ENCODE measurements at regions not wholly inside any gene's neighbourhood (a gene's known extent, or its start where the extent isn't known, plus 50 kb on each side); places are given as distances from the start of the nearest gene placed in this dataset.
"Not testable (repeated sequence)": the region's sequence is repeated elsewhere in the genome, so short reads cannot be mapped to it uniquely, and the experiment has no call there.

DNA sequence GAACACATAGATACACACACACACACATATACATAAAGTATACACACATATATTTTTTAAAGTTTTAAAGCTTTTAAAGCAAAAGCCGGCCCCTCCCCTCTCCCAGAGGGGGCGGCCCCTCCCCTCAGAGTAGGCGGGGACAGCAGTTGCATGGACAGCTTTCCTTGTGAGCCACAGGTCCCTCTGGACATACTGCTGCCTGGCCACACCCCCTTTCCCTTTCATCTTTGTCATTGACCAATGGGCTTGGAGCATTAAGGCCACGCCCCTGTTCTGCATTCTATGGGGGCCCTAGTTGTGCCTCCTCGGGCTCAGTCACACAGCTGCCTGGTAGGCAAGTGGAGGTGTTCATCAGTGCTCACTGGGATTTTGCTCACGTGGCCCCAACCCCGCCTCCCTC is 57.5 kb upstream of the LYSMD4 start:
- TF ChIP-seq, protein P1, sequence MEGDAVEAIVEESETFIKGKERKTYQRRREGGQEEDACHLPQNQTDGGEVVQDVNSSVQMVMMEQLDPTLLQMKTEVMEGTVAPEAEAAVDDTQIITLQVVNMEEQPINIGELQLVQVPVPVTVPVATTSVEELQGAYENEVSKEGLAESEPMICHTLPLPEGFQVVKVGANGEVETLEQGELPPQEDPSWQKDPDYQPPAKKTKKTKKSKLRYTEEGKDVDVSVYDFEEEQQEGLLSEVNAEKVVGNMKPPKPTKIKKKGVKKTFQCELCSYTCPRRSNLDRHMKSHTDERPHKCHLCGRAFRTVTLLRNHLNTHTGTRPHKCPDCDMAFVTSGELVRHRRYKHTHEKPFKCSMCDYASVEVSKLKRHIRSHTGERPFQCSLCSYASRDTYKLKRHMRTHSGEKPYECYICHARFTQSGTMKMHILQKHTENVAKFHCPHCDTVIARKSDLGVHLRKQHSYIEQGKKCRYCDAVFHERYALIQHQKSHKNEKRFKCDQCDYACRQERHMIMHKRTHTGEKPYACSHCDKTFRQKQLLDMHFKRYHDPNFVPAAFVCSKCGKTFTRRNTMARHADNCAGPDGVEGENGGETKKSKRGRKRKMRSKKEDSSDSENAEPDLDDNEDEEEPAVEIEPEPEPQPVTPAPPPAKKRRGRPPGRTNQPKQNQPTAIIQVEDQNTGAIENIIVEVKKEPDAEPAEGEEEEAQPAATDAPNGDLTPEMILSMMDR (IDR thresholded peaks at IDR 0.05), result not testable (repeated sequence)
- not testable (repeated sequence) for TF ChIP-seq POLR2A (IDR thresholded peaks at IDR 0.05)

Data from body of pancreas (tissue), 4 donors.